ENCODE measurements at regions not wholly inside any gene's neighbourhood (a gene's known extent, or its start where the extent isn't known, plus 50 kb on each side); places are given as distances from the start of the nearest gene placed in this dataset.
"Not testable (repeated sequence)": the region's sequence is repeated elsewhere in the genome, so short reads cannot be mapped to it uniquely, and the experiment has no call there.

DNA sequence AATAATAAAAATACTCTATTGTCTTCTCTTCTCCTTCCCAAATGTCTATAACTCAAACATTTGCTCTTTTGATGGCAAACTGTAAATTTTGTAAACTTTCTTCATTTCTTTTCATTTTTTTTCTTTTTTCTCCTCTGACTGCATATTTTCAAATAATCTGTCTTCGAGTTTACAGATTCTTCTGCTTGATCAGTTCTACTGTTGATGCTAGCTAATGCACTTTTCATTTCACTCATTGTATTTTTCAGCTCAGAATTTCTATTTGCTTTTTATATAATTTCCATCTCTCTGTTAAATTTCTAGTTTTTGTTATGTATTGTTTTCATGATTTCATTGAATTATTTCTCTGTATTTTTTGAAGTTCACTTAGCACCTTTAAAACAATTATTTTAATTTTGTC, 646.8 kb upstream of the INTU start:
- in situ Hi-C loops (cut with HindIII; ENCODE audit: low sequenced_read_pairs), result no loop called here

DNA sequence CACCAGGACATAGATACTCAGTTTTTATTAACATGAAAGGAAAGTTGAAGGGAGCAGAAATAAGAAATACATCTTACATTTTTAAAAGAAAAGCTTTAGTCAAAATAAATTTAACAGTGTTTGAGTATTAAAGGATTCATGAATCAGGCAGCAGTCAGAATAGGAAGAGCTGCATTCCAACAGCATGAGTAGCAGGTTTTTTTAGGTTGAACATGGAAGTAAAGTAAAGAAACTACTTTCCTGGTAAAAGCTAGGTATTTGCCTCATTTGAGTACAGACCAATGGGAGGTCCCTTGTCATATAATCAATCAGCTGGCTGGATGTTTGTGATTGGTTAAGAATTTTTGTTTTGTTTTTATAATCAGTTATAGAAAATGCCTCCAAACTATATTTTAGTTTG, 645.9 kb upstream of the INTU start:
- in situ Hi-C loops (cut with HindIII; ENCODE audit: low sequenced_read_pairs), result no loop called here

DNA sequence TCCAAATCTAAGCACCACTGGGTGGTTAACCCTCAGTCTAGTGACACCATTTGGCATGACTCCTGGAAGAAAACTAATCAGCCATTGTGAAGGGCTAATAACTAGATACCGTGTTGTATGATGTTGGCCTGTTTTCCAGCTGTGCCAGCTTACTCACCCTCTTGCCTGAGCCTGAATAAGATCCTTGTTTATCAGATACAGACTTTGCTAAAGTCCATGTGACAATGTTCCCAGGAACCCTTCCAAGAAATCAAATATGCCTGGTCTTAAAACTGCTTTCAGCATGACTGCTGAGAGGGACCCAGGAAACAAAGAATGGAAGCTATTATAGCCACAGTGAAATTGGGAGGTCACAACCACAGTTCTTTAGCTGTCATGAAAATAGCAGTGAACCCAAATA, 640.8 kb upstream of the INTU start:
- in situ Hi-C loops (cut with HindIII; ENCODE audit: low sequenced_read_pairs), result no loop called here

DNA sequence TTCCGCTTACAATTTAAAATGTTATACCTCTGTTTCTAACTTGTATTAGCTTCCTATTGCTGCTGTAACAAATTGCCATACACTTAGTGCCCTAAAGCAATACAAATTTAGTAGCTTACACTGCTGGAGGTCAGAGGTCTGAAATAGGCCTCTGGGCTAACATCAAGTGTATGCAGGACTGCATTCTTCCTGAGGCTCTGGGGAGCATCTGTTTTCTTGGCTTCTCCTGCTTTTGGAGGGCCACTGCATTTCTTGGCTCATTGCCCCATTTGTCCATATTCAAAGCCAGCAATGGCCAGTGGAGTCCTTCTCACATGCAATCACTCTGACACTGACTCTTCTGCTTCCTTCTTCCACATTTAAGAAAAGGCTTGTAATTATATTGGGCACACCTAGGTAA, 639.8 kb upstream of the INTU start:
- in situ Hi-C loops (cut with HindIII; ENCODE audit: low sequenced_read_pairs), result no loop called here

DNA sequence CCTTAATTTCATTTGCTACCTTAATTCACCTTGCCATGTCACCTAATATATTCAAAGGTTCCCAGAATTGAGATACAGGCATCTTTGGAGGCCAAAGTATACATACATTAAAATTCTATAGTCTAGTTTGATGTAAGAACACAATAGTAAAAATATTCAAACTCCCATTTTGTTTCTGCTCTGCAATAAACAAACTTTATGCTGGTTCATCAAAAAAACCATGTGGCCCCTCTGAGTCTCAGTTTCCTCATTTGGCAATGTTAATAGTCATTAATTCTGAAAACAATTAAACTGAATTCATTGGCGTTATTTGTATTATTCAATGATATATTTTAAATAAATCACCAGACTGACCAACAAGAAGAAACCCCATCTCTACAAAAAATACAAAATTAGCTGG, 639.4 kb upstream of the INTU start:
- in situ Hi-C loops (cut with HindIII; ENCODE audit: low sequenced_read_pairs), result no loop called here

DNA sequence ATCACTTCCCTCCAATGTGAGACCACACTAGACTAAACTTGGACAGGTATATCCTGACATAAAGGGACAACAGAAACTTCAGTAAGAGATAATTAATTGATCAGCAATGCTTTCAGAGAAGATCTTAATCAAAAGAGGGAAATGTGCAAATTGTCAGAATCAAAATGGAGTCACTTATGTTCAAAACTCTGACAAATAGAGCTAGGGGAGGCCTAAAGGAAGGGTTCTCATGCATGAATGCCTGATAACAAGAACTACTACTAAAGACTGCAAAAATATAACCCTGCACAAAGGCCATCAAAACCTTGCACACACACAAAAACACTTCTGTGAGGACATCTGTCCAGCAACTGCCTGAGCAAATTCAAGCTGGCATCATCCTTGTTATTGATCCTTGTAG, 637.5 kb upstream of the INTU start:
- in situ Hi-C loops (cut with HindIII; ENCODE audit: low sequenced_read_pairs), result no loop called here

DNA sequence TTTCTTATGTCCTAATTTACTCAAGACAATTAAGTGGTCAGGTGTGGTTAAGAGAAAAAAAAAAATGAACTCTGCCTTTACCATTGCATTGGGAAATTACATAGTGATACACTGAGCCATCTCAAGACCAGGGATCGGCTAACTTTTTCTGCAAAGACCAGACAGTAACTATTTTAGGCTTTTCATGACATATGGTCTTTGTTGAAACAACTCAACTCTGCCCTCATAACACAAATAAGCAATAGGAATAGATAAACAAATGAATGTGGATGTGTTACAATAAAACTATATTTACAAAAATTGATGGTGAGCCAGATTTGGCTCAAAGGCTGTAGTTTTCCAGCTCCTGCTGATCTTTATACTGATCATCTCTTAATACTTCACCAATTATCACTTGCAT, 632.6 kb upstream of the INTU start:
- in situ Hi-C loops (cut with HindIII; ENCODE audit: low sequenced_read_pairs), result no loop called here

DNA sequence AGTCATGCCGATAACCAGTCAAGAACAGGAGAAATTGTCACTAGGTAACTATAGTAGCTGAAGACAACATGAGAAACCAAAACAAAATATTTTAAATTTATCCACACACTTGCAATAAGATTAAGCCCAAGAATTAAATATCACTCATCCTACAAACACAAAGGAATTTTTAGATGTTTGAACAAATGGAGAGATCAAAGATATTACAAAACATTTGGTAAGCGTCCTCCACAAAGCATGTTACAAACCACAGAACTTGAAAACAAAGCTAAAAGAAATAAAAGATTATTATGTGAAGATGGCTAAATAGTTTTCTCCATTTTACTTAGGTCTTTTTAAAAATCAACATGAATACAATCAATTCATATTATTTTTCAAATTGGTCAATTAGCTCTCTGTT, 631.9 kb upstream of the INTU start:
- in situ Hi-C loops (cut with HindIII; ENCODE audit: low sequenced_read_pairs), result no loop called here

DNA sequence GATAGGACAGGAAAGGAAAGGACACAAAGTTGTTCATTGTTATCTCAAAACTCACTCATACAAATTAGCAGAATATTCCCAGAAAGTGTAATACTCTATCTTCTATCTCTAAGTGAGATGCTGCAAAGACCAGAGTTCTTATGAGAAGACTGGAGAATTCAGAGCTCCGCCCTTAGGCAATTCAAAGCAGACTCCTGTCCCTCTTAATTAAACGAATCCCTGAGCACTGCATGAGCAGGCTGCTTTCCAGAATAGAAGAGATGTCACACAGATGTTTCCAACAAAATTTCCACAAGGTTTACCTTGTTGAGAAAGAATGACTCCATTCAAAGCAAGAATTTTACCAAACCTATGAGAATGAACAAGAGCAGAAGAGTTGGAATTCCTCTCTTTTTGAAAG, 630.8 kb upstream of the INTU start:
- in situ Hi-C loops (cut with HindIII; ENCODE audit: low sequenced_read_pairs), result no loop called here

DNA sequence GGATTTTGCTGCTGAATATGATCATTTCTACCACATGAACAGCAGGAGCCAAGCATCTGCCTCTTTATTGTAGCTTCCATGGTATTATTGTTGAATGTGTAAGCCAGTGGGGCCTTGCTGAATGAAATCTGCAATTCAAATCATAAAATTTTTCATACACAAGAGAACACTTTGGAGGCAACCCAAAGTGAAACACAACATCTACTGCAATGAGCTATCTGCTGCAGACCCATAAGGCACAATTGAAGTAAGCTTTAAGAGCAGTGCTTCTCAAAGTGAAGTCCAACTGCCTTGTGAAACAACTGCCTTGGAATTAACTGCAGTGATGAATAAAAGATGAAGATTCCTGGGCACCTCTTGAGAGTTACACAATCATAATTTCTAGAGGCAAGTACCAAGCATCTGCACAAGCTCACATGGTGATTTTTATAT, 626.3 kb upstream of the INTU start:
- in situ Hi-C loops (cut with HindIII; ENCODE audit: low sequenced_read_pairs), result no loop called here

DNA sequence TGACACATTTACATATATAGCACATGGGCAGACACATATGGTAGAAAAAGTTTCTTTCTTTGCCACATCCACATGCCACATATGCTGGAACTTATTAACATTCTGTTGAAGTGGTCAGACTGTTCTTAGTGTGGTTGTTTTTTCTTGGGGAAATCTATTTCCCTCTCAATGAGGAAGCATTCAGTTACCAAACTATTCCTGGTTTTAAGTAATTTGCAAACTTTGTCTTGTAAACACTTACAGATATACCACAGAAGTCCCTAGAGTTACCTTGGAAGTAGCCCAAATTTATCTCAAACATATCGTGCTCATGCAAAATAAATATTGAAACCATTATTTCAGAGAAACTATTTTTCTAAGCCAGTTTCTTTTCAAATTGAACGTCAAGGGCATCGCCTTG, 625.5 kb upstream of the INTU start:
- in situ Hi-C loops (cut with HindIII; ENCODE audit: low sequenced_read_pairs), result no loop called here

DNA sequence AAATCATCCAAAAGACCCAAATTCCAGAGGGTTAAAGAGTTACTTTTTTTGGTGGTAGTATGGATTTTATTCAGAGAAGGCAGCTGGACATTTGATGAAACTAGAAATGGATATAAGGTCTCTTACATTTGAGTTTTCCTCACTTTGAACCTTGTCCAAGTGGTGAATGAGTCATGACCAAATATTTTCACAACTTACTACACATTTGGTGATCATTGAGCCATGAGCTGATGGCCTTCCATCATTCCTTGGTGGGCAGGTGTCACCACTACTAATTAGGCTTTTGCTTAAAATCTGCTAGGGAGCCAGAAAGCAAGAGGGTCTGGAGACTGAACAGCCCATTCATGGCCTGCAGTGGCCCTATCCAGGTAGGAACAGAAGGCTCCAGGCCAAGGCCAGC, 620.2 kb upstream of the INTU start:
- in situ Hi-C loops (cut with HindIII; ENCODE audit: low sequenced_read_pairs), result no loop called here

DNA sequence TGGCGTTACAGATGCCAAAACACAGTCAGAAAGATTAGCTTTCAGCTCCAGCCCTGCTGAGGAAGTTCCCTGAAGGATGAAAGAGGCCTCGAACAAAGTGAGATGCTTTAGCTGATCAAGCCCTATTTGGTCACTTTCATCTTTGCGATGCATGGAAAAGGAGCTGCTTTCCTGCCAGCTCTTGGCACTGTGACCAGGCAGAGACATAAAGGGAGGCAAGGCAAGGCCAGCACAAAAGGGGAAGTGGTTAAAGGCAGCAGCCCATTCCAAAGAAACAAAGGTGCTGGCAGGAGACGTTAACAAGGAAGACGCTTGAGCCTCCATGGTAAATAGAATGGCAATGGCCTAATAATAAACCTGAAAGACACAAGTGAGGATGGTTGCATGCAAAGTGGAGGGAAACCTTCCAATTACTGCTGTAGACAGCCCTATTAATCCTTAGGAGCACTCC, 617.1 kb upstream of the INTU start:
- in situ Hi-C loops (cut with HindIII; ENCODE audit: low sequenced_read_pairs), result no loop called here

DNA sequence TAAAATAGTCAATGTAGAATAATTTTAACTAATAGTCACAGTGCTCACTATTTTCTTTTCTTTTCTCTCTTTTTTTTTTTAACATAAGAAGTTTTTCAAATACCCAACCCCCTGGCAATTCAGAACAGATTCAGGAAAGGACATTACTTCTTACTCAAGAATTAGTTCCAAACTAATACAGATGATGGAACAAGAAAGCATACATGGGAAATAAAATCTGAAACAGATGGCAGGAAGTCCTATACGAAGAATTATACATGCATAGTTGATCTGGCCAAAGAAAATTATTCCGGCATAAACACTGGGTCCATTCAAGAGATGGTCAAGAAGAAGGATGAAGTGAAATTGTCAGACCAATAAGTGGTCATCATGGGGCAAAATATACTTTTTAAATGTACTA, 614.4 kb upstream of the INTU start:
- in situ Hi-C loops (cut with HindIII; ENCODE audit: low sequenced_read_pairs), result no loop called here

DNA sequence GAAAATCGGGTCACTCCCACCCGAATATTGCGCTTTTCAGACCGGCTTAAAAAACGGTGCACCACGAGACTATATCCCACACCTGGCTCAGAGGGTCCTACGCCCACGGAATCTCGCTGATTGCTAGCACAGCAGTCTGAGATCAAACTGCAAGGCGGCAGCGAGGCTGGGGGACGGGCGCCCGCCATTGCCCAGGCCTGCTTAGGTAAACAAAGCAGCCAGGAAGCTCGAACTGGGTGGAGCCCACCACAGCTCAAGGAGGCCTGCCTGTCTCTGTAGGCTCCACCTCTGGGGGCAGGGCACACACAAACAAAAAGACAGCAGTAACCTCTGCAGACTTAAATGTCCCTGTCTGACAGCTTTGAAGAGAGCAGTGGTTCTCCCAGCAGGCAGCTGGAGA, 611.9 kb upstream of the INTU start:
- in situ Hi-C loops (cut with HindIII; ENCODE audit: low sequenced_read_pairs), result not testable (repeated sequence)

DNA sequence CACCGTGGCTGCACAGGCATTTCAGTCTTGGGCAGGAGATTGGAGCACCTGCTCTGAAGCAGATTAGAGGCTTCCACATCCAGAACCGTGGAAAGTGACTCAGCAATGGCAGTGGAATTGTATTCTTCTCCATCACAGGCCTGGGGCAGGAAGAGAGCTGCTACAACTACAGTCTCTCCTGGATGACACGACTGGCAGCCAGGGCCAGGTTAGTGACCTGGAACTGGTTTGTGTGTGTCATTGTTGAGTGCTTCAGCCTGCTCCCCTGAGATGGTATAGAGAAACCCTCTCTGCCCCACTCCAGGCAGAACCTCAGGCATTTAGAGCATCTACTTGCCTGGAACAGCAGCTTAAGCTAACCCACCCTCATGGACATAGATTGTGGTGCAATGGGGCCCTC, 596.5 kb upstream of the INTU start:
- in situ Hi-C loops (cut with HindIII; ENCODE audit: low sequenced_read_pairs), result no loop called here

DNA sequence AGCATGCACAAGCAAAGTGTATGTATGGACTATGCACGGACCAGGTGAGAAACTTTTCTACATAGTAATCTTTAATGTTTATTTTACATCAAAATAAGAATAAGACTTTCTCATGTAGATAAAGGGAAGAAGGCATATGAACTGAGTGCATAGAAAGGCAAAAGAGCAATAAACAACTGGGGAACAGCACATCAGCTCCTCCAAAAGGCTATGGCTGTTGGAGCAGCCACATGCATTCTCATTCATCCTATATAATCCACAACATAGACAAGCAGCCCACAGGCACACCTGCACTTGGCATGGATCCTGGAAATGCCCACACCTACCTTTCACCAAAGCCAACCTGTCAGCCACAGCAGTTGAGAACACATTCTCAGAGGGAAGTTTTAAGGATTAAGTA, 586.9 kb upstream of the INTU start:
- in situ Hi-C loops (cut with HindIII; ENCODE audit: low sequenced_read_pairs), result loop anchor here (5.0 kb wide), 1 partner anchor 74 kb away; no protein-coding TSS in a partner anchor

DNA sequence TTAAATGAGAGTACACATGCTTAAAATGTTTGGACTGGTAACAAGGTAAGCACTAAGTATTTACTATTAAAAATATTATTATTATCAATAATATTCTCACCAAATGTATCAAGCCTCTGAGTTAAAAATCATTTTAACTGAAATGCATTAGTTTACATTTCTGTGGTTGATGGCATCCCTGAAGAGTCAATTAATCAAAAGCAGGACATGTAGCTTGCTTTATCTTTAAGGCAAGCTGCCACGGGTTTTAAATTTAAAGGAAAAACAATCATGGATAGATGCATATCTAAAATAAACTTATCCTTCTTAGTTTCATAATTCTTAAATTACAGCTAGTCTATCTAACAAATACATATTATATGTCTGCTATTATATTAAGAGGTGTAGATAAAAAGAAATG, 584.8 kb upstream of the INTU start:
- in situ Hi-C loops (cut with HindIII; ENCODE audit: low sequenced_read_pairs), result loop anchor here (5.0 kb wide), 1 partner anchor 76 kb away; no protein-coding TSS in a partner anchor

DNA sequence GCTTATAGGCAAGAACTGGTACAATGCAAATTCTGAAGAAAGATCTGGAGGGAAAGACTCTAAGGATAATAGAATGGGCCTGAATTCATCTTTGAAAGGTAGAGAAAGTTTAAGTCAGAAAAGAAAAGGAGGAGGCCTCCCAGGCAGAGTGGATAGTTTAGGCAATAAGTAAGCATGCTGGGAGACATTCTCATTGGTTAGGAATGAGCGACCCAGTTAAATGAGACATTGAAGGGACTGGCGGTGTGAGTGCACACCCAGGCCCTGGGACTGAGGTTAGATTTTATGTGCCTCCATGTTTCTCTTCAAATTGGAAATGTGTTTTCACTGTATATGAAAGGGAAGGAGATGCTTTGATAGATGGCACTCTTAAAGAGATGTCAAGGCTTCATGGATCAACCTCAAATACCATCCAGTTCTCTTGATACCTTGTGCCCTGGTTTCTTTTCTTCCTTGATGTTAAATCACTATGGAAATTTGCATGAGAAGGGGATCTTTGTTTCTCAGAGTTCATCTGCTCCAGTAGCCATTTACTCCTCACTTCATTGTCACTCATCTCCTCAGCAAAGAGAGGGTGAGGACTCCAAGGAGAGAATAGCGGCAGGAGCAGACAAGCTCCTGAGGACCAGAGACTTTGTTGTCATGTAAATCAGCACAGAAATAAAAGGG, 584.2 kb upstream of the INTU start:
- in situ Hi-C loops (cut with HindIII; ENCODE audit: low sequenced_read_pairs), result loop anchor here (5.0 kb wide), 1 partner anchor 76 kb away; no protein-coding TSS in a partner anchor

DNA sequence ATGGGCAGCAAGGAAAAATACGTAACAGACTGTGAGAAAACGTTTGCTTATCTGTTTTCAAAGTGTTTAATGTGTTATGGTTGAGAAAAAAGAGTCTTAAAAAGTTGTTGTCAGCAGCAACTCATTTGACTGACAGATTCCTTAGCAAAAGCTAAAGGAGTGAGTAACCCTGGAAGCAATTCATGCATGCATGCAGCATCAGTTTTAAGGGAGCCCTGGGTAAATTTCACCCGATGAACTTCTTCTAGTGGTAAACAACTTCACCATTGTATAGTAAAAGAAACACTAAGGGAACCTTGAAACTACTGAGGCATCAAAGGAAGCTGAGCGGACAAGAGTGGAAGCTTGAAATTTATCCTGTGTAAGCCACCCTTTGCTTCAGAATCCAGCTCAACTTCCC, 583.2 kb upstream of the INTU start:
- in situ Hi-C loops (cut with HindIII; ENCODE audit: low sequenced_read_pairs), result loop anchor here (5.0 kb wide), 1 partner anchor 77 kb away; no protein-coding TSS in a partner anchor

DNA sequence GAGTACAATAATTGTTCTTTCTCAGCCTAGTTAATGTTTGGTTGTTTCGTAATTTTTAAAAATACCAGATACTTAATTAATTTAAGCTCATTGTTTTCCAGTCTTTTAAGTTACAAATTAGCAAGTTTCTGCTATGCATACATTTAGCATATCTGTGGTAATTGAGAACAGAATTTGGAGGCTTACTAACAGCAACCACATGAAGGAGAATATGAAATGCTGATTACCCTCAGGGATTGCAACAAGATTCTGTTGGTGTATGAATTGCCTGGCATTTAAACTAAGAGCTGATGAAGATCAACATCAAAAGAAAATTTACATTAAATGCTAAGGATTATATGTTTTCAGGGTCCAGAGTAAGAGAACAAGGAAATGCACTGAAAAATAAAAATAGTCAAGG, 580.0 kb upstream of the INTU start:
- in situ Hi-C loops (cut with HindIII; ENCODE audit: low sequenced_read_pairs), result no loop called here

DNA sequence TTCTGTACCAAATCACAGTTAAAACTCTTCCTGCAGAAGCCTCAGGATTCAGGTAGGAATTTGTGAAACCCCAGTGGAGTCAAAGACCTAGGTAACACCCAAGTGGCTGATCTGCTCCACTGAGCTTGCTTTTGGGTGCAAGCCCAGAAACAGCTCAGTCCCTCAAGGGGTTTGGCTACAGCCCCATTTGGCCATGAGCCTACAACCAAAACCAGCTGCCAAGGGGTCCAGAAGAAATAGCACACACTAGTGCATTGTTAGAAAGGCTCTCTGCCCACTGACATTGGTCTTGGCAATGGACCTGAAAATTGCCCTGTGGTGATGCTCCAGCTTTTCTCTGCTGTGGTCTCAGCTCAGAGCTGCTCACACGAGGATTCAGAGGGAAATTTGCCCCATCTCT, 577.4 kb upstream of the INTU start:
- in situ Hi-C loops (cut with HindIII; ENCODE audit: low sequenced_read_pairs), result no loop called here

DNA sequence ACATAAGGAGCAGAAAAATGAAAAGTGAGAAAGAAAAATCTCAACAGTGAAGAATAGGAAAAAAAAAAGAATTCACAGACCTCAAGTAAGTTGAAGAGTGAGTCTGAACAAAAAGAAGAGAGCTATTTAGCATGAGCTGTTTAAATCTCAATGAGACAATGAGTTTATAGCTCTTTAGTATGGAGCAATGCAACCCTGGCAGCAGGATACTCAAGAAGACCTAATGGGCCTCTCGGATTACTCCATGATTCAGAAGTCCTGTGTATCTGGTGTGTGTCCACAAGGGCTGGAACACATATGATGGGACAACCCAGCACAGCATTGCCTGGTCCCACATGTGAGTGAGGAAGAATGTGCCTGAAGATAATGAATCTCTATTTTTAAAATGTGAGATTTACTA, 563.1 kb upstream of the INTU start:
- in situ Hi-C loops (cut with HindIII; ENCODE audit: low sequenced_read_pairs), result no loop called here

Measured in endothelial cell of hepatic sinusoid (primary cell).